Loucy (cell line): ENCODE measurements at regions not wholly inside any gene's neighbourhood (a gene's known extent, or its start where the extent isn't known, plus 50 kb on each side); places are given as distances from the start of the nearest gene placed in this dataset.

Experiments used
- EZH2phosphoT487 ChIP-seq: fragments of 200-600 bp; IDR thresholded peaks from 2 replicates; pipeline ENCODE4 v1.6.1; 2018; ENCODE audit warnings: antibody characterized with exemption, mild to moderate bottlenecking, moderate library complexity, borderline replicate concordance
- TF ChIP-seq, protein P1 (sequence below): fragments of 200-600 bp; sonication (generic); conservative IDR thresholded peaks from 2 replicates; pipeline ENCODE4 v1.5.1; 2014; ENCODE audit warnings: mild to moderate bottlenecking, antibody characterized with exemption, low read length

GRCh38 chr21:38670861-38671260 is 134.9 kb upstream of the ETS2 start:
- TF ChIP-seq, protein P1, sequence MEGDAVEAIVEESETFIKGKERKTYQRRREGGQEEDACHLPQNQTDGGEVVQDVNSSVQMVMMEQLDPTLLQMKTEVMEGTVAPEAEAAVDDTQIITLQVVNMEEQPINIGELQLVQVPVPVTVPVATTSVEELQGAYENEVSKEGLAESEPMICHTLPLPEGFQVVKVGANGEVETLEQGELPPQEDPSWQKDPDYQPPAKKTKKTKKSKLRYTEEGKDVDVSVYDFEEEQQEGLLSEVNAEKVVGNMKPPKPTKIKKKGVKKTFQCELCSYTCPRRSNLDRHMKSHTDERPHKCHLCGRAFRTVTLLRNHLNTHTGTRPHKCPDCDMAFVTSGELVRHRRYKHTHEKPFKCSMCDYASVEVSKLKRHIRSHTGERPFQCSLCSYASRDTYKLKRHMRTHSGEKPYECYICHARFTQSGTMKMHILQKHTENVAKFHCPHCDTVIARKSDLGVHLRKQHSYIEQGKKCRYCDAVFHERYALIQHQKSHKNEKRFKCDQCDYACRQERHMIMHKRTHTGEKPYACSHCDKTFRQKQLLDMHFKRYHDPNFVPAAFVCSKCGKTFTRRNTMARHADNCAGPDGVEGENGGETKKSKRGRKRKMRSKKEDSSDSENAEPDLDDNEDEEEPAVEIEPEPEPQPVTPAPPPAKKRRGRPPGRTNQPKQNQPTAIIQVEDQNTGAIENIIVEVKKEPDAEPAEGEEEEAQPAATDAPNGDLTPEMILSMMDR = no peak
- no peak for TF ChIP-seq EZH2phosphoT487
